ENCODE measurements at regions not wholly inside any gene's neighbourhood (a gene's known extent, or its start where the extent isn't known, plus 50 kb on each side); places are given as distances from the start of the nearest gene placed in this dataset.

DNA sequence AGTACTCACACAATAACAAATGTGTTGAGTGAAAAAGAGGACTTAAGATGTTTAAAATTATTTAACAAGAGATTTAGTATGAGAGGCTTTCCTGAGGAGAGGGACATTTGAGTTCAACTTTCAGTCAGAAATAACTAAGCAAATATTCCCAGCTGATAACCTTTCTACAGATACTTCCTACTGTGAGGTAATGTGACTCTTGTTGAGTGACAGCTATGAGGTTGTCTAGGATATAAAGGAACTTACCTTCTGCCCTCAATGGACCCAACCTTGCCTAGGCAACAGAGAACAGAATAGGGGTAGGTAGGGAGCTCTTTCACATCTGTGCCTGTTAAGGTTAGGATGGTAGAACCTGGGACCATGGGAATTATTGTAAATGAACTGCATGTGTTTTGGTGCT is 54.7 kb downstream of the GLUD2 start:
- Mint-ChIP-seq H3K27me3 (ENCODE audit: low read depth) (no peaks in the 10 kb centered on the region), H3K4me3 (no peak overlapping the region)

DNA sequence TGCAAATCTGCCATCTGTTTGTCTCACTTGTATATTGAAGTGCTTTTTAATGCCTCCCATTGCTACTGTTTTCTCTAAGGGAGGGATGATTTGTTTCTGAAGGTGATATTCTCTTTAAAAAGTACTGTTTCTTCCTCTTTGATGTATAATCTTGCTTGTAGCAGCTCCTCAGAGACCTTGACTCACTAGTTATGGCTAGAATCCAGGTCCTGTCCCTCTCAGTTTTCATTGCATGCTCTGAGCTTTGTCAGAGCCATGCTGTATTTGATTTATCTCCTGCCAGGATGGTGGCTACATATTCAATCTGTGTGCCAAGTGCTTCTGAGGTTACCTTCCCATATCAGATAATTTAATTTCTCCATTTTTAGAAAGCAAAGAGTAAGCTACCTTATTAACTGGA is 56.0 kb downstream of the GLUD2 start:
- Mint-ChIP-seq H3K27ac (no peak overlapping the region), H3K36me3 (ENCODE audit: low read depth) (no peaks in the 10 kb centered on the region), H3K27me3 (ENCODE audit: low read depth) (no peaks in the 10 kb centered on the region), H3K4me1 (ENCODE audit: low read depth) (no peaks in the 10 kb centered on the region), H3K4me3 (no peak overlapping the region), H3K9me3 (no peaks in the 10 kb centered on the region)
- no peak for DNase-seq (ENCODE audit: low spot score)

More for the DNA sequence above, 54.7 kb downstream of the GLUD2 start:
- no peaks in the 10 kb centered on the region for H3K4me1 Mint-ChIP-seq (ENCODE audit: low read depth)
- DNase-seq (ENCODE audit: low spot score), result no peak
- no peaks in the 10 kb centered on the region for H3K36me3 Mint-ChIP-seq (ENCODE audit: low read depth)
- H3K27ac Mint-ChIP-seq, result no peak overlapping the region
- H3K9me3 Mint-ChIP-seq, result no peaks in the 10 kb centered on the region

DNA sequence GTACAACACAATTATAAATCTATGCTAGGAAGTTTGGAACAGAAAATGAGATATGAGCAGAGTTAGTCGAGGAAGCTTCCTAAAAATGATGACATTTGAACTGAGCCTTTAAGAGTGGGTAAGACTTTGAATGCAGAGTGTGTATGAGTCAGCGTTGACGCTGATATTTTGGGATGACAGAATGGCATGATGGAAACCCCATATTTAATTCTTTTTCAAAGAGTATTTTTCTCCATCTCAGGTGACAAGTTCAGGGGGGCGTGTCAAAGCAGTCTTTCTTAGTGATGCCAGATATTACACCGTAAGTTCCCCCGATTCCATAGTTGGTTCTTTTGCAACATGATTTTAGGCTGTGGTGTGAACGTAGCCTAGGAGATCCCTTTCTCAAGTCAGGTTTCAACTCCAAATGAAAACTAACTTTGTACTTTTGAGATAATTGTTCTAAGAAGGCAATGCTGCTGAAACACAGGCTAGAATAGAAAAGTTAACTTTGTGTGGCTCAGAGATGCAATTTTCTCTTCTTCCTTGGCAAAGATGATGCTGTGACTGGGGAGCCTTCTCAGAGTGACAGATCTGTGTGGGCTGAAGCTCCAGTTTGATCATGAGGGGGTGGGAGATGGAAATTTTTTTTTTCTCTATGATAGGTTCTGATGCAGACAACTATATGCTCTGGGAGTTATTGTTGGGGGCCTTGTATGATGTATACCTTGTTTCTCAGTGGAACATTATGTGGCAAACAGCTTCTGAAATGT is 59.2 kb downstream of the GLUD2 start:
- Mint-ChIP-seq H3K27me3 (ENCODE audit: low read depth) (no peaks in the 10 kb centered on the region), H3K27ac (no peak overlapping the region), H3K4me1 (ENCODE audit: low read depth) (no peaks in the 10 kb centered on the region), H3K4me3 (no peak overlapping the region), H3K9me3 (no peaks in the 10 kb centered on the region), H3K36me3 (ENCODE audit: low read depth) (no peaks in the 10 kb centered on the region)
- no peak for DNase-seq (ENCODE audit: low spot score)

DNA sequence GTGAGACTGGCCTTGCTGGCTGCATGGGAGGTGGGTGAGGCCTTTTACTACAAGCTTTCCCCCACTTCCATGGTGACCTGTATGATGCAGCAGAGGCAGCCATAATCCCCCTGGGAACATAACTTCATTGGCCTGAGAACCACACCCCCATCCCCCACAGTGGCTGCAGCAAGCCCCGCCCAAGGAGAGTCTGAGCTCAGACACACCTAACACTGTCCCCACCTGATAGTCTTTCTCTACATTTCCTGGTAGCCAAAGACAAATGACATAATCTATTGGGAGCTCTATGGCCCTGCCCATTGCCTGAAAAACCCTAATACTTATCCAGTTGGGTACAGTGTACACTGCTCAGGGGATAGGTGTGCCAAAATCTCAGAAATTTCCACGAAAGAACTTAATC is 62.6 kb downstream of the GLUD2 start:
- Mint-ChIP-seq H3K27me3 (ENCODE audit: low read depth) (no peaks in the 10 kb centered on the region), H3K4me3 (no peak overlapping the region), H3K4me1 (ENCODE audit: low read depth) (no peaks in the 10 kb centered on the region), H3K36me3 (ENCODE audit: low read depth) (no peaks in the 10 kb centered on the region), H3K9me3 (no peaks in the 10 kb centered on the region), H3K27ac (no peak overlapping the region)
- DNase-seq (ENCODE audit: low spot score), result no peak

DNA sequence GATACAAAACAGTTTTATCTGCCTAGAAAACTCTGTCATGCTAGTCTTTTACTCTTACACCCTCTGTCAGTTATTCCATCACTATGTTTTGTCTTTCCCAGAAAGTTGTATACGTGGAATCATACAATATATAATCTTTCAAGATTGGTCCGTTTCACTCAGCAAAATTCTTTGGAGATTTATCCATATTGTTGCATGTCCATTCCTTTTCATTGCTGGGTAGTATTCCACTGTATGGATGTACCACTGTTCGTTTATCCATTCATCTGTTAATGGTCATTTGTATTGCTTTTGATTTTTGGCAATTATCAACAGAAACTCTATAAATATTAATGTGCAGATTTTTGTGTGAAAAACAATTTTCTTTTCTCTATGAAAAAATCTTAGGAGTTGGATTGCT is 63.1 kb downstream of the GLUD2 start:
- H3K36me3 Mint-ChIP-seq (ENCODE audit: low read depth), result no peaks in the 10 kb centered on the region
- no peaks in the 10 kb centered on the region for H3K27me3 Mint-ChIP-seq (ENCODE audit: low read depth)
- H3K4me1 Mint-ChIP-seq (ENCODE audit: low read depth), result no peaks in the 10 kb centered on the region
- H3K9me3 Mint-ChIP-seq, result no peaks in the 10 kb centered on the region
- H3K4me3 Mint-ChIP-seq, result no peak overlapping the region
- H3K27ac Mint-ChIP-seq, result no peak overlapping the region
- no peak for DNase-seq (ENCODE audit: low spot score)

DNA sequence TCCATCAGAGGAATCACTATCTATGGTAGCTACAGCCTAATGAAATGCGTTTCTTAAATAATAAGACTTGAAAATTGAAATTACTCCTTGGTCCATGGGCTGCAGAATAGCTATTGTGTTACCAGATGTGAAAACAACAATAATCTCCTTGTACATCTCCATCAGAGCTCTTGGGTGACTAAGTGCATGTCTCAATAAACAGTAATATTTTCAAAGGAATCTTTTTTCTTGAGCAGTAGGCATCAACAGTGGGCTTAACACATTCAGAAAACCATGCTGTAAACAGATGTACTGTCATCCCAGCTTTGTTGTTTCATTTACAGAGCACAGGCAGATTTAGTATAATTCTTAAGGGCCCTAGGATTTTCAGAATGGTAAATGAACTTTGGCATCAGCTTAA is 67.3 kb downstream of the GLUD2 start:
- Mint-ChIP-seq H3K9me3 (no peaks in the 10 kb centered on the region), H3K4me3 (no peak overlapping the region), H3K27ac (no peak overlapping the region), H3K27me3 (ENCODE audit: low read depth) (no peaks in the 10 kb centered on the region), H3K36me3 (ENCODE audit: low read depth) (no peaks in the 10 kb centered on the region), H3K4me1 (ENCODE audit: low read depth) (no peaks in the 10 kb centered on the region)
- DNase-seq (ENCODE audit: low spot score), result no peak

DNA sequence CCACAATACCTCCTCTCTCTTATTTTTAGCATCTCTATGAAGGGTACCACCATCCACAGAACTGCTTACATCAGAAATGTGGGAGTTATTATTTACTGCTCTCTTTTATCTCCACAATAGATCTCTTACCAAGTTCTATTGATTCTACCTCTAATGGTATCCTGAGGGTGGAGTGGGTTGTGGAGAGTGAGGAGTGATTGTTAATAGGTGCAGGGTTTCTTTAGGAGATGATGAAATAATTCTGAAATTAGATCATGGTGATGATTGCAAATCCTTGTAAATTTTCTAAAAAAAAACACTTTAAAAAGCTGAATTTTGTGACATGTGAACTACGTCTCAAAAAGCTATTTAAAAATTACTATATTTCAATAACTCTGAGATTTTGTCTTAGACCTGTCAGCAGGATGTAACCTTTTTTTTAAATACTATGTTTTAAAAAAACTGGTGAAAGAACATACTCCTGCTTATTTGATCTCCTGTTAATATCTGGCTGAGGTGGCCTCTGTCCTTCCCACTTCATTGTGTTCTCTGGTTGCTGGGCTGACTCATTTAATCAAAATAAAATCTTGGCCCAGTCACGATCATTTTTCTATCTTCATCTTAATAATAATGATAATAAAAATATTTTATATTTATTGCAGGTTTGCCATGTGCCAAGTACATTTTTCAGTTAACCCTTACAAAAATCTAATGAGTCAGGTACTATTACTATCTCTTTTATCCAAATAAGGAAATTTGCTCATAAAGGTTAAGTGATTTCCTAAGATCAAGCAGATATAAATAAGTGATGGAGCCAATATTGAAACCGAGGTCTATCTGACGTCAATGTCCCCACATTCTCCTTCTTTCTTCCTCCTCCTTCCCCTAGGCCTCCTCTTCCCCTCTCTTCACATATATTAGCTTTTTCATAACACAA is 73.5 kb downstream of the GLUD2 start:
- DNase-seq (ENCODE audit: low spot score), result no peak
- Mint-ChIP-seq H3K9me3 (no peaks in the 10 kb centered on the region), H3K27ac (no peak overlapping the region), H3K4me1 (ENCODE audit: low read depth) (no peaks in the 10 kb centered on the region), H3K27me3 (ENCODE audit: low read depth) (no peaks in the 10 kb centered on the region), H3K4me3 (no peak overlapping the region), H3K36me3 (ENCODE audit: low read depth) (no peaks in the 10 kb centered on the region)

DNA sequence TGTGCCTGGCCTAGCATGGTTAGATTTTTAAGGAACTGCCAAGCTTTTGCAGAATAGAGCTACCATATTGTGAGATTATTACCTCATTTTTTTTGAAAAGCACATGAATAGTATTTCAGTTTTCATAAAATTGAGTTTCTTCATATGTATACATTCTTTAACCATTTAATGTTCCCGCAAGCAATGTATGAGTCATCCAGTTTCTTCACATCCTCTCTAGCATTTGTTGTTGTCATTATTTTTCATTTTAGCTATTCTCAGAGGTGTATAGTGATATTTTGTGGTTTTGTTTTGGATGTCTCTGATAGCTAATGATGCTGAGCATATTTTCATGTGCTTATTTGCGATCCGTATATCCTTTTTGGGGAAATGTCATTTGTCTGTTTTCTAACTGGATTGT is 74.9 kb downstream of the GLUD2 start:
- H3K27me3 Mint-ChIP-seq (ENCODE audit: low read depth), result no peaks in the 10 kb centered on the region
- no peak for DNase-seq (ENCODE audit: low spot score)
- H3K4me1 Mint-ChIP-seq (ENCODE audit: low read depth), result no peaks in the 10 kb centered on the region
- no peaks in the 10 kb centered on the region for H3K36me3 Mint-ChIP-seq (ENCODE audit: low read depth)
- no peaks in the 10 kb centered on the region for H3K9me3 Mint-ChIP-seq
- H3K27ac Mint-ChIP-seq, result no peak overlapping the region
- H3K4me3 Mint-ChIP-seq, result no peak overlapping the region

DNA sequence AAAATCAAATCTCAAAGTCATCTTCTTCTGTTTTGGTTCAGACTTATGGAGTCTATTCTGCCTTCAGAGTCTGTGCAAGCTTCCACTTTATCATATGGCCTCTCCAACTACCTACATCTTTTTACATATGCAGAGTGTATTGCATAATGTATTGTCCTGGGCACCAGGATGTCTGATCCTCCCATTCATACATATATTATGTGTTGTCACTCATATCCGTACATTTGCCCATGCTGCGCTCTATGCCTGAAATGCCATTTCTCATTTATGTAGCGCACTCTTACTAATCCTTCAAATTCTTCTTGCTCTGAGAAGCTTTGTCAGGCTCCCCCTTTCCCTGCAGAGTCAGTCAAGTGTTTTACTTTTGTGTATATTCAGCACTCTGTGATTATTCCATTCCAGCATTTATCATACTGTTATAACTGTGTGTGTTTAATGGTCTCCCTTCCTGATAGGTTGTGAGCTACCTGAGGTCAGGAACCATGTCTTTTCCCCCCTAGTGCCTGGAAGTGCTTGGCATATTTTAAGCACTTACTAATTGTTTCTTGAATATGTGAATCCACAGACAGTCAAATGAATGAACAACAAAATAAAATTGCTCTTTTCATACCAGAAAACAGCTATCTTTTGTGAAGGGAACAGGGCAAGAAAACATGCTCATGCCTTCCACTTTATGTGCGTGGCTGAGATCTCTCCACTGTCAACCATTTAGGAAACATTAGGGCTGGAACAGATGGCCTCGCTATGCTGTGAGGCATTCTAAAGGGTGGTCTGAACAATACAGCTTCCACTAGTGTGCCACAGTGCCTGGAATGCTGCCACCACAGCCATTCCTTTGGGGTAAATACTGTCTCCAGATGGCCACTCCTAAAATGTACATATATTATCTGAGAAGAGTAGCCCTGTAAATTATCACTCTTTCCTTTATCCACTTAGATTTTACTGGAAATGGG is 81.8 kb downstream of the GLUD2 start:
- Mint-ChIP-seq H3K4me3 (no peak overlapping the region), H3K27ac (no peak overlapping the region), H3K36me3 (ENCODE audit: low read depth) (no peaks in the 10 kb centered on the region), H3K9me3 (no peaks in the 10 kb centered on the region), H3K4me1 (ENCODE audit: low read depth) (no peaks in the 10 kb centered on the region), H3K27me3 (ENCODE audit: low read depth) (no peaks in the 10 kb centered on the region)
- no peak for DNase-seq (ENCODE audit: low spot score)

DNA sequence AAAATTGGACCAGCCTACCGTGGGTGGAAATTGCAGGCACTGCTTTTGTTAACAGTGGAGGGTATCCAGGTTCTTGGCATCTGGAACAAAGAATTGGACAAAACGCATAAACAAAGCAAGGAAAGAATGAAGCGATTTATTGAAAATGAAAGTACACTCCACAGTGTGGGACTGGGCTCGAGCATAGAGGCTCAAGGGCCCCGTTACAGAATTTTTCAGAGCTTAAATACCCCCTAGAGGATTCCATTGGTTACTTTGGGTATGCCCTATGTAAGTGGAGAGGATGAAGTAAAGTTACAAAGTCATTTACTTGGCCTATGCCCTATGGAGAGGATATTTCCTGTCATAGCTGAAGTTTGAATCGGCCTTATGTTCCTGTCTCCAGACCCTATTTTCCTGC is 85.3 kb downstream of the GLUD2 start:
- Mint-ChIP-seq H3K4me1 (ENCODE audit: low read depth) (no peaks in the 10 kb centered on the region), H3K27me3 (ENCODE audit: low read depth) (no peaks in the 10 kb centered on the region), H3K4me3 (no peak overlapping the region), H3K27ac (no peak overlapping the region), H3K36me3 (ENCODE audit: low read depth) (no peaks in the 10 kb centered on the region), H3K9me3 (no peaks in the 10 kb centered on the region)
- DNase-seq (ENCODE audit: low spot score), result no peak

DNA sequence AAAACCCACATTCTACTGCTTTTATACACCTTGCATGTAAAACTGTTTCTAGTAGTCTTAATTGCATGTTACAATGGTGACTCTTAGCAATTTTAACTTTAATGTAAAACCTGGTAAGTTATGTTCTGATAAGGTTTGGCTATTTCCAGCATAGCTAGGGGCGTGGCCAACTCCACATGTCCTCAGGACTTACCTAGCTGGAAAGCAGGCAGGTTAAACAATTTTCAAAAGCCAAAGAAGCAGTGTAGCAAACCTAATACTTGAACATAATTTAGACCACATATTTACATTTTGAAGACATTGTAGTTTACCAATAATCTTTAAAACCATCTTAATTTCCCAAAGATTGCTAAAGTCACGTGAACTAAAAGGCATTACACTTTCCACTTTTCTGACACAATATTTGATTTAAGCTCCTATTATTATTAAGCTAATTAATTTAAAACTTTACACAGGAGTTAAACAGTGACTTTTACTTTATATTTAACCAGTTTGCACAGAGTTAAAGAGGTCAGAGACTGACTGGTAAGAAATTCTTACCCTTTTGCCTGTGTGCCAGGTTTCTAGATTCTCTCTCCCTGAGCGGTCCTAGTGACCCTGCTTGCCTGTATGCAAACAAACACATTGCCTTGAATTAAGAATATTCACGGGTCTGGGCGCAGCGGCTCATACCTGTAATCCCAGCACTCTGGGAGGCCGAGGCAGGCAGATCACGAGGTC is 88.2 kb downstream of the GLUD2 start:
- H3K27me3 Mint-ChIP-seq (ENCODE audit: low read depth), result no peaks in the 10 kb centered on the region
- no peak overlapping the region for H3K27ac Mint-ChIP-seq
- no peaks in the 10 kb centered on the region for H3K36me3 Mint-ChIP-seq (ENCODE audit: low read depth)
- H3K4me1 Mint-ChIP-seq (ENCODE audit: low read depth), result no peaks in the 10 kb centered on the region
- H3K9me3 Mint-ChIP-seq, result no peaks in the 10 kb centered on the region
- no peak for DNase-seq (ENCODE audit: low spot score)
- H3K4me3 Mint-ChIP-seq, result no peak overlapping the region

DNA sequence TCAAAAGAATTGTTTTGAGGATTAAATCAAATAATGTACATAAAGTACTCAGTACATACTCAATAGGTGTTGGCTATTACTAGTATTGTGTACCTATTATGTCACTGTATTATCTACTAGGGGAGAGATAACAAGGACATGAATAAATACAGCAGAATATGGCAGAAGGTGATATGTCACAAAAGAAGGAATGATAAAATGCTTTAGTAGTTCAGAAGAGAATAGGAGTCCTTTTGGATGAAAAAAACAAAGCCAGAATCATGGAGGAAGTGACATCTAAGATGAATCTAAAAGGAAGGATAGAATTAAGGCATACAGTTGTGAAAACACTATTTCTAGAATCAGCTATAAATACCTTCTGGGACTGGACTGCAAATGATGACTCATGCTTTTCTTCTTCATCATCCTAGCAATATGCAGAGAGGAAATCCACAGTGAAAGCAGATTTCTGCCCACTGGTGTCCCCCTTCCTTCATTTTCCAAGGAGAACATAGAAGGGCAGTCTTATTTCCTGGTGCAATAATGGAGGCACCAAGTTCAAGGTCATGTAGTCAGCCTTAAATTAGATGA is 98.7 kb downstream of the GLUD2 start:
- no peak for DNase-seq (ENCODE audit: low spot score)
- H3K4me1 Mint-ChIP-seq (ENCODE audit: low read depth), result no peaks in the 10 kb centered on the region
- H3K36me3 Mint-ChIP-seq (ENCODE audit: low read depth), result no peaks in the 10 kb centered on the region
- H3K4me3 Mint-ChIP-seq, result no peak overlapping the region
- H3K27ac Mint-ChIP-seq, result no peak overlapping the region
- H3K27me3 Mint-ChIP-seq (ENCODE audit: low read depth), result no peaks in the 10 kb centered on the region
- H3K9me3 Mint-ChIP-seq, result no peaks in the 10 kb centered on the region

DNA sequence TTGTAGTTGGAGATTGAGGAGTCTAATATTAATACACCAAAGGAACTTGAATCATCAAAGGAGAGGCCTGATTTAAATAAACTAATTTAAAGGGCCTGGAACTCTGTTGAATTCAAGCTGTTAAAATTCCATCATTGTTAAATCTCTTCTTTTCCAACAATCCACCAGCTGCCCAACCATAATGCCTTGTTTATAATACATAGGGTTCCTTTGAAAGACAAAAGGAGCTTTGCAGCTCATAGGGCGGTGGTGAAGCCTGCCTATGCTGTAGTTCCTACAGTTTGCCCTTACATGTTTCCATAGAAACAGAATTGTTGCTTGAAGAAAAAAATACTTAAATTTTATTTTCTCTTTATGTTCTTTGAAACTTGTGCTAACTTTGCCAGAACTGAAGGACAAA is 102.8 kb downstream of the GLUD2 start:
- DNase-seq (ENCODE audit: low spot score), result no peak
- Mint-ChIP-seq H3K36me3 (ENCODE audit: low read depth) (no peaks in the 10 kb centered on the region), H3K27me3 (ENCODE audit: low read depth) (no peaks in the 10 kb centered on the region), H3K4me1 (ENCODE audit: low read depth) (no peaks in the 10 kb centered on the region), H3K4me3 (no peak overlapping the region), H3K9me3 (no peaks in the 10 kb centered on the region), H3K27ac (no peak overlapping the region)

Data from T-helper 2 cell treated with Interferon-gamma antibody and Interleukin-4, amounts not matched to agents 5 μg/mL and 100 μg/mL, for 36 hours (primary cell).